DMS53 (cell line): ENCODE measurements at regions not wholly inside any gene's neighbourhood (a gene's known extent, or its start where the extent isn't known, plus 50 kb on each side); places are given as distances from the start of the nearest gene placed in this dataset.
"Not testable (repeated sequence)": the region's sequence is repeated elsewhere in the genome, so short reads cannot be mapped to it uniquely, and the experiment has no call there.

Experiments
- DNase-seq: peaks from one replicate; lab custom pipeline; 2025; lab: John Stamatoyannopoulos, UW

- no peak for DNase-seq
These were observed 742.5 kb upstream of the MDGA2 start for GRCh38 chr14:48417715-48418500.

GRCh38 chr14:48401321-48401720, 725.9 kb upstream of the MDGA2 start:
- DNase-seq = no peak

GRCh38 chr14:48398675-48399282, 723.4 kb upstream of the MDGA2 start:
- peak; percentile 79 for DNase-seq

GRCh38 chr14:48391661-48392060, 716.3 kb upstream of the MDGA2 start:
- DNase-seq = no peak

- DNase-seq = no peak
These were observed 714.9 kb upstream of the MDGA2 start for GRCh38 chr14:48390346-48390745.

GRCh38 chr14:48384821-48385220, 709.4 kb upstream of the MDGA2 start:
- DNase-seq = no peak

GRCh38 chr14:48382961-48383360, 707.6 kb upstream of the MDGA2 start:
- no peak for DNase-seq

- no peak for DNase-seq
These were observed 703.1 kb upstream of the MDGA2 start for GRCh38 chr14:48378541-48378940.

- no peak for DNase-seq
These were observed 698.6 kb upstream of the MDGA2 start for GRCh38 chr14:48373981-48374380.

GRCh38 chr14:48350971-48351370, 675.6 kb upstream of the MDGA2 start:
- DNase-seq = peak; percentile 20

GRCh38 chr14:48349689-48350088, 674.3 kb upstream of the MDGA2 start:
- no peak for DNase-seq

GRCh38 chr14:48341069-48341468, 665.7 kb upstream of the MDGA2 start:
- no peak for DNase-seq

- DNase-seq = no peak
These were observed 658.0 kb upstream of the MDGA2 start for GRCh38 chr14:48333221-48333920.

GRCh38 chr14:48331421-48331820, 656.0 kb upstream of the MDGA2 start:
- DNase-seq = peak; percentile 19

GRCh38 chr14:48325486-48325885, 650.1 kb upstream of the MDGA2 start:
- DNase-seq = no peak

GRCh38 chr14:48323665-48324064, 648.3 kb upstream of the MDGA2 start:
- no peak for DNase-seq

- DNase-seq = no peak
These were observed 644.4 kb upstream of the MDGA2 start for GRCh38 chr14:48319823-48320222.

- DNase-seq = no peak
These were observed 629.3 kb upstream of the MDGA2 start for GRCh38 chr14:48304729-48305128.

- no peak for DNase-seq
These were observed 614.3 kb upstream of the MDGA2 start for GRCh38 chr14:48289701-48290100.

- peak; percentile 73 for DNase-seq
These were observed 609.8 kb upstream of the MDGA2 start for GRCh38 chr14:48285217-48285616.

GRCh38 chr14:48275301-48275700, 599.9 kb upstream of the MDGA2 start:
- no peak for DNase-seq

GRCh38 chr14:48274826-48275225, 599.4 kb upstream of the MDGA2 start:
- no peak for DNase-seq

- DNase-seq = not testable (repeated sequence)
These were observed 592.5 kb upstream of the MDGA2 start for GRCh38 chr14:48267926-48268325.
